CD4-positive, alpha-beta T cell treated with Interleukin-12 subunit alpha and Interleukin-12 subunit beta, for 1 hour (primary cell): ENCODE measurements at regions not wholly inside any gene's neighbourhood (a gene's known extent, or its start where the extent isn't known, plus 50 kb on each side); places are given as distances from the start of the nearest gene placed in this dataset.
A peak's percentile ranks its signal among the peaks of the same experiment; 100 is the strongest.
"Not testable (repeated sequence)": the region's sequence is repeated elsewhere in the genome, so short reads cannot be mapped to it uniquely, and the experiment has no call there.

ENCODE experiments used
- DNase-seq: peaks from one replicate; pipeline ENCODE4 v3.0.0-alpha.2; 2020

GRCh38 chr15:63434576-63435186, 53.0 kb upstream of the CA12 start:
- no peak for DNase-seq

- DNase-seq: no peak
These were observed 53.7 kb upstream of the CA12 start for GRCh38 chr15:63435204-63435820.

GRCh38 chr15:63436341-63436740, 54.7 kb upstream of the CA12 start:
- DNase-seq: no peak

GRCh38 chr15:63436872-63437375, 55.3 kb upstream of the CA12 start:
- peak; percentile 68 for DNase-seq

GRCh38 chr15:63439536-63440264, 58.1 kb upstream of the CA12 start:
- DNase-seq: no peak

- DNase-seq: no peak
These were observed 58.6 kb upstream of the CA12 start for GRCh38 chr15:63440265-63440648.

- DNase-seq: peak; percentile 9
These were observed 59.1 kb upstream of the CA12 start for GRCh38 chr15:63440756-63441155.

GRCh38 chr15:63441266-63441665, 59.6 kb upstream of the CA12 start:
- no peak for DNase-seq

- no peak for DNase-seq
These were observed 60.4 kb upstream of the CA12 start for GRCh38 chr15:63442080-63442479.

GRCh38 chr15:63444611-63445010, 59.8 kb upstream of the USP3 start:
- DNase-seq: no peak

GRCh38 chr15:63446255-63446654, 58.1 kb upstream of the USP3 start:
- peak; percentile 51 for DNase-seq

GRCh38 chr15:63447017-63447676, 57.2 kb upstream of the USP3 start:
- DNase-seq: no peak

GRCh38 chr15:63448266-63448665, 56.1 kb upstream of the USP3 start:
- DNase-seq: no peak

- not testable (repeated sequence) for DNase-seq
These were observed 55.4 kb upstream of the USP3 start for GRCh38 chr15:63448872-63449555.

GRCh38 chr15:63449731-63450130, 54.7 kb upstream of the USP3 start:
- DNase-seq: no peak

GRCh38 chr15:63450884-63451225, 53.5 kb upstream of the USP3 start:
- no peak for DNase-seq

- no peak for DNase-seq
These were observed 52.6 kb upstream of the USP3 start for GRCh38 chr15:63451671-63452315.

- no peak for DNase-seq
These were observed 51.7 kb upstream of the USP3 start for GRCh38 chr15:63452552-63453136.

GRCh38 chr15:63453186-63453905, 51.0 kb upstream of the USP3 start:
- no peak for DNase-seq

- no peak for DNase-seq
These were observed 49.7 kb upstream of the USP3 start for GRCh38 chr15:63454503-63455211.
